A673 (cell line): ENCODE measurements at regions not wholly inside any gene's neighbourhood (a gene's known extent, or its start where the extent isn't known, plus 50 kb on each side); places are given as distances from the start of the nearest gene placed in this dataset.

Source experiments
- EZH2 ChIP-seq: fragments of 200-600 bp; sonication (generic); IDR thresholded peaks from 2 replicates; pipeline ENCODE4 v1.6.1; 2017; ENCODE audit warnings: borderline replicate concordance, low read depth, mild to moderate bottlenecking, mixed read lengths, antibody characterized with exemption, low read length; ENCODE audit not compliant: poor library complexity, severe bottlenecking
- TF ChIP-seq, protein P1 (sequence below): fragments of 300-800, 200-600 bp; sonication (generic); conservative IDR thresholded peaks from 2 replicates; pipeline ENCODE4 v1.5.1; 2017; ENCODE audit warnings: low read depth, mild to moderate bottlenecking, antibody characterized with exemption, low read length, moderate library complexity, mixed read lengths

DNA sequence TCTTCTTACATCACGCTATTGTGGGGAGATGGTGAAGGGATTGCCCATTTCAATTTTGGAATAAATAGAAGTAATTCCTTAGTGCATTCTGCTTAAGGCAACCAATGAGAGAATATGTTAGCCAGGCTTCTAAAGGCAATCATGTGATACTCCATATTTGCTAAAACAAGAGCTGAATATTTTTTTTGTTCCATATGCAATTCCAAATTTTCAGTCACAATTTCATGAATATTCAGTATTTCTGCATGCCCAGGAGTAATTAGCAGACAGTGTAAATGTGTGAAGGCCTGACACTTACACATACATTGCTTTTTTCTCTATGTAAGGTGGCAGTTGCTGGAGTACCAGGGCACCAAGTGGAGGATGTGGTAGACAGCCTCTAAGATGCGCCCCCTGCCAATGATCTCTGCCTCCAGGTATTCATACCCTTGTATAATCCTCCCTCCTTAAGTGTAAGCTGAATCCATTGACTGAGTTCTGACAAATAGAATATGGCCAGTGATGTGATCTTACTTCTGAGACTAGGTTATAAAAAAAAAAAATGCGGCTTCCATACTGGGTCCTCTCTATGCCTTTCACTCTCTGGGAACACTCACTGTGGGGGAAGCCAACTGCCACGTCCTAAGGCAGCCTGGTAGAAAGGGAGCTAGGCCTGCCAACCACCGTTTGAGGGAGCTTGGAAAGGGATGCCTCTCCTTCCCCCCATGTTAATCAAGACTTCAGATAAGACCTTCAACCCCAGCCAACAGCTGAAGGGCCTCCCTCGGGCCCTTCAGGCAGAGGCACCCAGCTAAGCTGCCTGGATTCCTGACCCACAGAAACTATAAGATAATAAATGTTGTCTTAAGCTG is 62.7 kb upstream of the PTGR2 start:
- TF ChIP-seq, protein P1, sequence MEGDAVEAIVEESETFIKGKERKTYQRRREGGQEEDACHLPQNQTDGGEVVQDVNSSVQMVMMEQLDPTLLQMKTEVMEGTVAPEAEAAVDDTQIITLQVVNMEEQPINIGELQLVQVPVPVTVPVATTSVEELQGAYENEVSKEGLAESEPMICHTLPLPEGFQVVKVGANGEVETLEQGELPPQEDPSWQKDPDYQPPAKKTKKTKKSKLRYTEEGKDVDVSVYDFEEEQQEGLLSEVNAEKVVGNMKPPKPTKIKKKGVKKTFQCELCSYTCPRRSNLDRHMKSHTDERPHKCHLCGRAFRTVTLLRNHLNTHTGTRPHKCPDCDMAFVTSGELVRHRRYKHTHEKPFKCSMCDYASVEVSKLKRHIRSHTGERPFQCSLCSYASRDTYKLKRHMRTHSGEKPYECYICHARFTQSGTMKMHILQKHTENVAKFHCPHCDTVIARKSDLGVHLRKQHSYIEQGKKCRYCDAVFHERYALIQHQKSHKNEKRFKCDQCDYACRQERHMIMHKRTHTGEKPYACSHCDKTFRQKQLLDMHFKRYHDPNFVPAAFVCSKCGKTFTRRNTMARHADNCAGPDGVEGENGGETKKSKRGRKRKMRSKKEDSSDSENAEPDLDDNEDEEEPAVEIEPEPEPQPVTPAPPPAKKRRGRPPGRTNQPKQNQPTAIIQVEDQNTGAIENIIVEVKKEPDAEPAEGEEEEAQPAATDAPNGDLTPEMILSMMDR, result no peak
- no peak for TF ChIP-seq EZH2
